H9 (cell line): ENCODE measurements at regions not wholly inside any gene's neighbourhood (a gene's known extent, or its start where the extent isn't known, plus 50 kb on each side); places are given as distances from the start of the nearest gene placed in this dataset.

ENCODE experiments used
- DNase-seq: peaks from one replicate; pipeline ENCODE4 v3.0.0-alpha.2; 2017
- H2AFZ ChIP-seq: one replicate; pipeline ENCODE4 v1.6.1; 2013; ENCODE audit warnings: mild to moderate bottlenecking, low read length, control low read depth, moderate library complexity
- H2AK5ac ChIP-seq: 2 replicates; pipeline ENCODE4 v1.6.1; 2013; ENCODE audit warnings: low read length, control low read depth, mixed read lengths; ENCODE audit not compliant: insufficient read length
- H2BK120ac ChIP-seq: one replicate; pipeline ENCODE4 v1.6.1; 2013; ENCODE audit warnings: low read depth, mild to moderate bottlenecking, low read length, control low read depth, inconsistent platforms; ENCODE audit not compliant: poor library complexity, severe bottlenecking
- H2BK12ac ChIP-seq: 2 replicates; pipeline ENCODE4 v1.6.1; 2013; ENCODE audit warnings: low read length, control low read depth, mixed read lengths, low read depth; ENCODE audit not compliant: insufficient read length
- H2BK15ac ChIP-seq: 2 replicates; pipeline ENCODE4 v1.6.1; 2013; ENCODE audit warnings: low read depth, low read length, control low read depth
- H2BK20ac ChIP-seq: one replicate; pipeline ENCODE4 v1.6.1; 2013; ENCODE audit warnings: low read depth, mild to moderate bottlenecking, low read length, control low read depth, inconsistent platforms; ENCODE audit not compliant: poor library complexity, severe bottlenecking
- H2BK5ac ChIP-seq: 2 replicates; pipeline ENCODE4 v1.6.1; 2013; ENCODE audit warnings: low read length, control low read depth, mixed read lengths; ENCODE audit not compliant: insufficient read length
- H3K14ac ChIP-seq: 2 replicates; pipeline ENCODE4 v1.6.1; 2013; ENCODE audit warnings: low read length, control low read depth; ENCODE audit not compliant: insufficient read depth
- H3K18ac ChIP-seq: 2 replicates; pipeline ENCODE4 v1.6.1; 2013; ENCODE audit warnings: low read depth, mild to moderate bottlenecking, mixed read lengths, low read length, control low read depth; ENCODE audit not compliant: insufficient read length
- H3K23ac ChIP-seq: 2 replicates; pipeline ENCODE4 v1.6.1; 2013; ENCODE audit warnings: low read length, control low read depth, mixed read lengths, low read depth; ENCODE audit not compliant: insufficient read length
- H3K23me2 ChIP-seq: 2 replicates; pipeline ENCODE4 v1.6.1; 2013; ENCODE audit warnings: low read depth, mild to moderate bottlenecking, mixed read lengths, low read length, control low read depth; ENCODE audit not compliant: insufficient read length, poor library complexity, severe bottlenecking
- H3K27ac ChIP-seq: 2 replicates; pipeline ENCODE4 v1.5.1; 2013; ENCODE audit warnings: low read length, control low read depth, mixed read lengths, low read depth; ENCODE audit not compliant: insufficient read length
- H3K27me3 ChIP-seq: 2 replicates; pipeline ENCODE4 v1.6.1; 2013; ENCODE audit warnings: low read length, control low read depth, inconsistent platforms; ENCODE audit not compliant: insufficient read depth
- H3K4ac ChIP-seq: 2 replicates; pipeline ENCODE4 v1.6.1; 2013; ENCODE audit warnings: low read depth, mild to moderate bottlenecking, control low read depth, inconsistent platforms, low read length, moderate library complexity
- H3K4me1 ChIP-seq: 2 replicates; pipeline ENCODE4 v1.6.1; 2013; ENCODE audit warnings: low read length, control low read depth, inconsistent platforms; ENCODE audit not compliant: insufficient read depth
- H3K4me2 ChIP-seq: 2 replicates; pipeline ENCODE4 v1.6.1; 2013; ENCODE audit warnings: low read length, control low read depth, mixed read lengths; ENCODE audit not compliant: insufficient read length, insufficient read depth
- H3K56ac ChIP-seq: 2 replicates; pipeline ENCODE4 v1.6.1; 2013; ENCODE audit warnings: low read depth, mild to moderate bottlenecking, mixed read lengths, low read length, control low read depth; ENCODE audit not compliant: insufficient read length
- H3K79me1 ChIP-seq: 2 replicates; pipeline ENCODE4 v1.6.1; 2013; ENCODE audit warnings: low read depth, mild to moderate bottlenecking, moderate library complexity, low read length, control low read depth, inconsistent platforms; ENCODE audit not compliant: insufficient read depth, poor library complexity, severe bottlenecking
- H3K79me2 ChIP-seq: 2 replicates; pipeline ENCODE4 v1.6.1; 2013; ENCODE audit warnings: low read length, control low read depth, inconsistent platforms; ENCODE audit not compliant: insufficient read depth
- H3K9ac ChIP-seq: 2 replicates; pipeline ENCODE4 v1.6.1; 2013; ENCODE audit warnings: low read length, control low read depth, mixed read lengths; ENCODE audit not compliant: insufficient read length; ENCODE audit errors: extremely low read depth
- H3K9me3 ChIP-seq: one replicate; pipeline ENCODE4 v1.6.1; 2013; ENCODE audit warnings: low read depth, low read length, inconsistent platforms; ENCODE audit not compliant: control insufficient read depth
- H3T11ph ChIP-seq: one replicate; pipeline ENCODE4 v1.6.1; 2013; ENCODE audit warnings: mild to moderate bottlenecking, low read length, control low read depth, inconsistent platforms
- H4K20me1 ChIP-seq: one replicate; pipeline ENCODE4 v1.6.1; 2013; ENCODE audit not compliant: control insufficient read depth, insufficient read length, insufficient read depth
- H4K5ac ChIP-seq: 2 replicates; pipeline ENCODE4 v1.6.1; 2013; ENCODE audit warnings: low read depth, mild to moderate bottlenecking, mixed read lengths, low read length, control low read depth; ENCODE audit not compliant: insufficient read length
- H4K8ac ChIP-seq: replicated peaks from 2 replicates; pipeline ENCODE4 v1.6.1; 2013; ENCODE audit warnings: low read length, control low read depth, mixed read lengths, low read depth; ENCODE audit not compliant: insufficient read length
- H4K91ac ChIP-seq: 2 replicates; pipeline ENCODE4 v1.6.1; 2013; ENCODE audit warnings: low read depth, mild to moderate bottlenecking, moderate library complexity, mixed read lengths, low read length, control low read depth; ENCODE audit not compliant: insufficient read length
- H3K27ac Mint-ChIP-seq, 3 experiments: 2 replicates in 2 of 3; 3 replicates in 1 of 3; pipeline ENCODE4 v1.8.0; 2020 to 2021; ENCODE audit warnings: mixed read lengths in 3 of 3, mild to moderate bottlenecking in 1 of 3, moderate library complexity in 1 of 3
- H3K27me3 Mint-ChIP-seq: 2 replicates; pipeline ENCODE4 v1.8.0; 2021; ENCODE audit warnings: low read depth, mild to moderate bottlenecking, moderate library complexity, mixed read lengths
- H3K36me3 Mint-ChIP-seq, 3 experiments: 2 replicates in 2 of 3; 3 replicates in 1 of 3; pipeline ENCODE4 v1.8.0; 2020 to 2021; ENCODE audit warnings: low read depth in 3 of 3, mixed read lengths in 3 of 3; ENCODE audit not compliant: insufficient read depth in 1 of 3
- H3K4me1 Mint-ChIP-seq, 2 experiments: 2 replicates each; pipeline ENCODE4 v1.8.0; 2020; ENCODE audit warnings: mixed read lengths in 2 of 2
- H3K4me3 Mint-ChIP-seq, 2 experiments: 2 replicates in 1 of 2; 3 replicates in 1 of 2; pipeline ENCODE4 v1.8.0; 2020 to 2021; ENCODE audit warnings: mild to moderate bottlenecking in 2 of 2, mixed read lengths in 2 of 2, moderate library complexity in 1 of 2
- H3K9me3 Mint-ChIP-seq, 2 experiments: 2 replicates in 1 of 2; 3 replicates in 1 of 2; pipeline ENCODE4 v1.8.0; 2020; ENCODE audit warnings: mild to moderate bottlenecking in 2 of 2, mixed read lengths in 2 of 2, moderate library complexity in 1 of 2
- CTCF ChIP-seq: fragments of 200-600 bp; sonication (generic); conservative IDR thresholded peaks from 3 replicates; pipeline ENCODE4 v1.8.0; 2021; ENCODE audit warnings: antibody characterized with exemption, mild to moderate bottlenecking
- WGBS: extraction: QIAGEN DNeasy Blood & Tissue Kit; methylation state at CpG from one replicate; pipeline ENCODE4 v1.1.7; 2013; ENCODE audit warnings: missing lambda C conversion rate, low lambda C conversion rate, mixed read lengths; ENCODE audit not compliant: insufficient read length; ENCODE audit errors: extremely low coverage; 5-methylcytosine and 5-hydroxymethylcytosine counted together

DNA sequence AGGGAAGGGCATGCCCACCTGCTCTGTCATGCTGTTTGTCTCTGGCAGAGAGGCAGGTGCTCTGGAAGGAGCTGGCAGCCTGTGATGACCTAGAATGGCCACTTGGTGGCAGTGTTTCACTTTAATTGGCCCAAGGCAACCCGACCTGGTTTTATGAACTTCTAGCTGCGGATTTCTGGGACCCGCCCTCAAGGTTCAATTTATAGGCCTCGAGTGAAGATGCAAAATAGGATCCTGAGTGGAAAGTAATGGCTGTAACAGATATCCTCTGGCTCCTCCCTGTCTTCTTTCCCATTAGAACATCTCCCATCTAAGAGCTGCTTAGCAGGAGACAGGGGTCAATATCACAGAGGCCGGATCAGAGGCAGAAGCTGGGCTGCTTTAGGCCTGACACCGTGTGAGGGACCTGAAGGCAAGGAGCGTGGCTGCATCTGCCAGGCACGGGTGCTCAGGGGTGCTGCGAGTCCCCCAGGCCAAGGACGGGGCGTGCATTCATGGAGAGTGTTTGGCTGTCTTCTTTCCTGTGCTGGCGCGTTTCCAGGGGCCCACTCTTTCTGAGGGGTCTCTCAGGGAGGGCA lies 56.7 kb upstream of the SLC28A3 start:
- Histone ChIP-seq H4K20me1 (no peaks in the 10 kb centered on the region), H3K4me1 (no peaks in the 10 kb centered on the region), H3K23ac (no peak overlapping the region), H3K14ac (no peak overlapping the region), H3K4ac (no peak overlapping the region), H2AFZ (no peak overlapping the region), H3K79me2 (no peaks in the 10 kb centered on the region), H3K4me2 (no peak overlapping the region), H2BK15ac (no peak overlapping the region), H2BK20ac (no peak overlapping the region), H2BK12ac (no peak overlapping the region), H3T11ph (no peak overlapping the region), H3K27ac (no peak overlapping the region), H3K9ac (no peak overlapping the region), H4K5ac (no peak overlapping the region), H3K79me1 (no peaks in the 10 kb centered on the region), H2BK5ac (no peak overlapping the region), H2AK5ac (no peak overlapping the region), H2BK120ac (no peak overlapping the region), H4K8ac (no peak overlapping the region), H3K27me3 (no peaks in the 10 kb centered on the region), H3K56ac (no peak overlapping the region), H4K91ac (no peak overlapping the region), H3K18ac (peak overlapping the region; percentile 42), H3K9me3 (no peaks in the 10 kb centered on the region), H3K23me2 (peaks cover 6% of the 10 kb centered on the region)
- DNase-seq: peak; percentile 78
- H3K4me1 Mint-ChIP-seq: no peaks in the 10 kb centered on the region; a peak in 1 of 4 replicates
- peaks cover 5 to 6% (median 6%) of the 10 kb centered on the region in 3 experiments; a peak in 6 of 7 replicates for H3K36me3 Mint-ChIP-seq
- H3K27me3 Mint-ChIP-seq: no peaks in the 10 kb centered on the region; the same call in 1 of the 2 replicates
- TF ChIP-seq CTCF: peak; percentile 94
- no peak overlapping the region for H3K4me3 Mint-ChIP-seq
- no peak overlapping the region for H3K27ac Mint-ChIP-seq
- H3K9me3 Mint-ChIP-seq: peaks cover 4 to 7% of the 10 kb centered on the region in 2 experiments; a peak in 4 of 5 replicates
- no CpG with 5 or more reads among the region's 13 CpGs for WGBS
